AG09319 (cell line): ENCODE measurements at regions not wholly inside any gene's neighbourhood (a gene's known extent, or its start where the extent isn't known, plus 50 kb on each side); places are given as distances from the start of the nearest gene placed in this dataset.

Source experiments
- DNase-seq: peaks from one replicate; pipeline ENCODE4 v3.0.0-alpha.2; 2010; ENCODE audit warnings: low read depth; ENCODE audit errors: extremely low read depth
- CTCF ChIP-seq: IDR thresholded peaks from 2 replicates; pipeline ENCODE4 v1.5.1; 2011; ENCODE audit warnings: low read depth, mild to moderate bottlenecking, inconsistent platforms, low read length, moderate library complexity

GRCh38 chr6:91412532-91412931 lies 825.7 kb upstream of the MAP3K7 start:
- no peak for DNase-seq
- no peak for TF ChIP-seq CTCF

- no peak for DNase-seq
- no peak for TF ChIP-seq CTCF
These were observed 820.8 kb upstream of the MAP3K7 start for GRCh38 chr6:91407706-91408105.

GRCh38 chr6:91392951-91393350 lies 806.1 kb upstream of the MAP3K7 start:
- no peak for TF ChIP-seq CTCF
- no peak for DNase-seq

- no peak for DNase-seq
- TF ChIP-seq CTCF = no peak
These were observed 800.6 kb upstream of the MAP3K7 start for GRCh38 chr6:91387290-91388059.

GRCh38 chr6:91386204-91386603 lies 799.3 kb upstream of the MAP3K7 start:
- no peak for TF ChIP-seq CTCF
- no peak for DNase-seq

- TF ChIP-seq CTCF = no peak
- no peak for DNase-seq
These were observed 796.3 kb upstream of the MAP3K7 start for GRCh38 chr6:91383207-91383606.

GRCh38 chr6:91376686-91377085 lies 789.8 kb upstream of the MAP3K7 start:
- no peak for TF ChIP-seq CTCF
- DNase-seq = no peak
